ENCODE measurements at regions not wholly inside any gene's neighbourhood (a gene's known extent, or its start where the extent isn't known, plus 50 kb on each side); places are given as distances from the start of the nearest gene placed in this dataset.

DNA sequence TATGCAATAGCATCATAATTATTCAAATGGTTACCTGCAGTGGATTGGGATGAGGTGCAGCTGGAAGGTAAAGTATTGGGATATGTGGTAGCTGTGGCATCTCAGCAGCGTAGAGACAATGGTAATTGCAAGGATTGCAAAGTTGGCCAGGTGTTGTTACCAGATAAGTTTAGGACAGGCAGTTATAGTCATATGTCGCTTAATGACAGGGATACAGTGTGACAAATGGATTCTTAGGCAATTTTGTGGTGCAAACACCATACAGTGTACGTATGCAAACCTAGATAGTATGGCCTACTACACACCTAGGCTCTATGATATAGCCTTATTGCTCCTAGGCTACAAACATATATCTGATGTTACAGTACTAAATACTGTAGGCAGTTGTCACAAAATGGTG, 163.5 kb upstream of the LYZL2 start:
- no peak overlapping the region for H3K4me3 Mint-ChIP-seq
- H3K36me3 Mint-ChIP-seq (ENCODE audit: low read depth): peaks cover 5% of the 10 kb centered on the region
- no peak overlapping the region for H3K27ac Mint-ChIP-seq
- no peaks in the 10 kb centered on the region for H3K27me3 Mint-ChIP-seq (ENCODE audit: low read depth)
- POLR2A ChIA-PET: no interaction called here
- peaks cover 21% of the 10 kb centered on the region for H3K4me1 Mint-ChIP-seq (ENCODE audit: low read depth)
- ATAC-seq (no peak), DNase-seq (no peak)
- CTCF ChIA-PET: interaction anchor here (1.1 to 1.3 kb wide), 2 partner anchors 9 to 10 kb away, joined by 3 to 10 read pairs; no protein-coding TSS in a partner anchor
- no peaks in the 10 kb centered on the region for H3K9me3 Mint-ChIP-seq (ENCODE audit: insufficient read depth)

DNA sequence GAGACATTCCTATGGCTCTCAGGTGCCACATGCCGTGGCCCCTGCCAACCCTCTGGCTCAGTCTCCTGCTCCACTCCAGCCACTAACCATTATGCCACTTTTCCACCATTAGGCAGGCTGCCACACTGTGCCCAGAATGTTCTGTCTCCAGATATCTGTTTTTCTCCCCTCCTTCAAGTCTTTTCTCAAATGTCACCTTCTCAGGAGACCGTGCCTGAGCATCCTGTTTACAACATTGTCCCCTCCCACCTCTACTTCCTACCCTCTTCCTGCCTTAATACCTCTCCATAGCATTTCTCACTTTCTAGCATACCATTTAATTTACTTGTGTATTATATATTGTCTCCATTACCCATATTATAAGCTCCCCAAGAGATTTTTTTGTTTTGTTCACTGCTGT, 162.5 kb upstream of the LYZL2 start:
- no peaks in the 10 kb centered on the region for H3K9me3 Mint-ChIP-seq (ENCODE audit: insufficient read depth)
- POLR2A ChIA-PET: no interaction called here
- peak; percentile 55 for ATAC-seq
- H3K36me3 Mint-ChIP-seq (ENCODE audit: low read depth): peaks cover 5% of the 10 kb centered on the region
- CTCF ChIA-PET: interaction anchor here (0.7 to 1.3 kb wide), 2 partner anchors 8 to 210 kb away, joined by 3 to 10 read pairs; no protein-coding TSS in a partner anchor
- no peaks in the 10 kb centered on the region for H3K27me3 Mint-ChIP-seq (ENCODE audit: low read depth)
- peak overlapping the region; percentile 29 for H3K4me3 Mint-ChIP-seq
- H3K4me1 Mint-ChIP-seq (ENCODE audit: low read depth): peaks cover 23% of the 10 kb centered on the region
- H3K27ac Mint-ChIP-seq: peak overlapping the region; percentile 85
- DNase-seq: no peak

DNA sequence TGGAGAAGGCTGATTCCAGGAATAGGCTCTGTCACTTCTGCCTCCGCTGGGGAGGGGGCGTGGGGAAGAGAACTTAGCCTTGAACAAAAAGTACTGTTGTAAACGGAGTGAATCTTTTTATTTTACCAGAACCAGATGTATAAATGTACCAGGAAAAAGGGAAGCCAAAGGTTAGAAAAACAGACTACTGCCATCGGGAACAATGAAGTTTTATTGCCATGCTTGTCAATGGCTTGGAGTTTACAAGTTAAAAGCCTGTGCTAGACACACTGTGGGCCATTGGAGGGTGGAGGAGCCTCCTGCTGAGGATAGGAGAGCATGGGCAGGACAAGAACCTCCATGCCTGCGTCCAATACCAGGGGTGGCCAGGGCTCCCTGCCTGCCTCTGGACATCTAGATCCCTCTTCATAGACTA, 161.7 kb upstream of the LYZL2 start:
- H3K27me3 Mint-ChIP-seq (ENCODE audit: low read depth): no peaks in the 10 kb centered on the region
- ChIA-PET POLR2A (no interaction called here), CTCF (no interaction called here)
- H3K36me3 Mint-ChIP-seq (ENCODE audit: low read depth): peaks cover 5% of the 10 kb centered on the region
- DNase-seq (no peak), ATAC-seq (no peak)
- H3K4me3 Mint-ChIP-seq: no peak overlapping the region
- peak overlapping the region; percentile 27 for H3K27ac Mint-ChIP-seq
- no peaks in the 10 kb centered on the region for H3K9me3 Mint-ChIP-seq (ENCODE audit: insufficient read depth)
- peaks cover 23% of the 10 kb centered on the region for H3K4me1 Mint-ChIP-seq (ENCODE audit: low read depth)

DNA sequence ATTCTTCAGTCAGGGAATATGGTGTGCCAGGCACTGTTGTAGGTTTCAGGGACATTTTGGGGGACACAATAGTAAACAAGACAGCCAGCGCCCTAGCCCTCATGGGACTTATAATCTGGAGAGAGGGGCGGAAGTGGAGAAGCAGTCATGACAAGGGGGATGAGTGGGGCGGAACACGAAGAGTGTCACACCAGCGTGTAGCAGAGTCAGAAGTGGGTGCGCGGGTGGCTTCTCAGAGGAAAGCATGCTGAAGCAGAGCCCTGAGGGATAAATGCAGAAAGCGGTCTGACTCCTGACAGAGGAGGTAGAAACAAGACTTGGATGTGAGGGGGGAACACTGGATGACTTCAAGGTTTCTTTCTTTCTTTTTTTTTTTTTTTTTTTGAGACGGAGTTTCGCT, 160.3 kb upstream of the LYZL2 start:
- ChIA-PET POLR2A (no interaction called here), CTCF (no interaction called here)
- peaks cover 4% of the 10 kb centered on the region for H3K27me3 Mint-ChIP-seq (ENCODE audit: low read depth)
- H3K4me3 Mint-ChIP-seq: no peak overlapping the region
- no peak for ATAC-seq
- H3K27ac Mint-ChIP-seq: no peak overlapping the region
- peaks cover 23% of the 10 kb centered on the region for H3K4me1 Mint-ChIP-seq (ENCODE audit: low read depth)
- no peaks in the 10 kb centered on the region for H3K9me3 Mint-ChIP-seq (ENCODE audit: insufficient read depth)
- no peak for DNase-seq
- H3K36me3 Mint-ChIP-seq (ENCODE audit: low read depth): peaks cover 5% of the 10 kb centered on the region

DNA sequence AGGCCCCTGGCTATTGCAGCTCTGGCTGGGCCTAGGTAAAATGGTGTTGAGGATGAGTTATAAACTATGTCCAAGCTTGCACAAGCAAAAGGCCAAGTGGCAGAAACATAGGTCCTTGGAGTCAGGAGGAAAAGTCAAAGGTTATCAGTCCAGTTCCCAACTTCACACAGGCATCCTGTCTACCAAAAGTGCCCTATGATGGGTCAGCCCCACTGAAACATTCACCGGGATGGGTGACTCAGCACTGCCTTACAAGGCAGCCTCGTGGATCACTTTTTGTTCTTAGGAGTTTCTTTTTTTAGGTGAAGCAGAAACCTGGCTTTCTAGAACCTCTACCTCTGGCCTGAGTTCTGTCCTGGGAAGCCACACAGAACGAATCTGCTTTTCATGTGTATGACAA, 158.8 kb upstream of the LYZL2 start:
- ATAC-seq (no peak), DNase-seq (no peak)
- Mint-ChIP-seq H3K9me3 (ENCODE audit: insufficient read depth) (no peaks in the 10 kb centered on the region), H3K4me3 (no peak overlapping the region), H3K27me3 (ENCODE audit: low read depth) (peaks cover 4% of the 10 kb centered on the region), H3K27ac (no peak overlapping the region), H3K36me3 (ENCODE audit: low read depth) (peaks cover 5% of the 10 kb centered on the region), H3K4me1 (ENCODE audit: low read depth) (peaks cover 36% of the 10 kb centered on the region)
- ChIA-PET POLR2A (no interaction called here), CTCF (no interaction called here)

DNA sequence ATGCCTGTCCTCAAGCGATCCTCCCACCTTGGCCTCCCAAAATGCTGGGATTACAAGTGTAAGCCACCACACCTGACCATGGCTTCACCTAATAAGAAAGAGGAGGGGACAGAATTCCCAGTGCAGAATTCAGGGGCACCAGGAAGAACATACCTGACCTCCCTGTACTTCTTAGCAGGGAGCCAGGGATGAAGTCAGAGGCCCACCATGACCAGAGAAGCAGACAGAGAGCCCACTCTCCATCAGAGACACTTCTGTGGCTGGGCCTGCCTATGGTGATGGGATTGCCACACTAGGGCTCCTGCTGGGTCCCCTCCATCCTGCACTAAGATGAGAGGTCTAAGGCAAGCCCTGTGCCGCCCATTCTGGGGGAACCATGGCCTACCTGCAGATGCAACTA, 157.4 kb upstream of the LYZL2 start:
- ATAC-seq (no peak), DNase-seq (no peak)
- Mint-ChIP-seq H3K27me3 (ENCODE audit: low read depth) (peaks cover 4% of the 10 kb centered on the region), H3K9me3 (ENCODE audit: insufficient read depth) (no peaks in the 10 kb centered on the region), H3K4me1 (ENCODE audit: low read depth) (peaks cover 43% of the 10 kb centered on the region), H3K27ac (no peak overlapping the region), H3K36me3 (ENCODE audit: low read depth) (peaks cover under 1% of the 10 kb centered on the region), H3K4me3 (no peak overlapping the region)
- POLR2A ChIA-PET: interaction anchor here (1.1 kb wide), 1 partner anchor 532 kb away, joined by 3 read pairs; the partner anchor contains the start of gene ZEB1
- CTCF ChIA-PET: interaction anchor here (1.3 to 4.9 kb wide), 5 partner anchors 35 to 704 kb away, joined by 3 to 23 read pairs (median 6); partner anchors contain the start of gene ZNF438

DNA sequence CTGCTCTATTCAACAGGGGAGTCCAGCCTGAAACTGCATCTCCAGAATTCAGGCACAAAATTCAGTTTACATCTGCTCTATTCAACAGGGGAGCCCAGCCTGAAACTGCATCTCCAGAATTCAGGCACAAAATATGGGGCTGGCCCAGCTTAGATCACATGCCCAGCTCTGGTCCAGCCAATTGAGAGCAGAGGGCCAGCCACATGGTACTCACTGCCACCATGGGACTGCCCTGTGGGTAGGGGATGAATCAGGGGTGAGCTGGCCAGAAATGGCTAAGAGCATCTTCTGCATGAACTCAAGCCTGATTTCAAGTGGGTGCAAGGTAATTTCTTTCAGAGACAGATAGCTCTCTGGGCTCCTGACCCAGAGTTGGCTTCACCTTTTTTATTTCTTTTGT, 156.6 kb upstream of the LYZL2 start:
- Mint-ChIP-seq H3K27me3 (ENCODE audit: low read depth) (peaks cover 4% of the 10 kb centered on the region), H3K4me1 (ENCODE audit: low read depth) (peaks cover 35% of the 10 kb centered on the region), H3K4me3 (peak overlapping the region; percentile 1), H3K9me3 (ENCODE audit: insufficient read depth) (no peaks in the 10 kb centered on the region), H3K36me3 (ENCODE audit: low read depth) (no peaks in the 10 kb centered on the region), H3K27ac (no peak overlapping the region)
- DNase-seq: no peak
- ChIA-PET POLR2A (interaction anchor here (1.1 kb wide), 1 partner anchor 532 kb away, joined by 3 read pairs; the partner anchor contains the start of gene ZEB1), CTCF (interaction anchor here (0.9 to 4.9 kb wide), 8 partner anchors 34 to 1022 kb away, joined by 3 to 24 read pairs (median 5); partner anchors contain the start of gene ZNF438)
- ATAC-seq: no peak

DNA sequence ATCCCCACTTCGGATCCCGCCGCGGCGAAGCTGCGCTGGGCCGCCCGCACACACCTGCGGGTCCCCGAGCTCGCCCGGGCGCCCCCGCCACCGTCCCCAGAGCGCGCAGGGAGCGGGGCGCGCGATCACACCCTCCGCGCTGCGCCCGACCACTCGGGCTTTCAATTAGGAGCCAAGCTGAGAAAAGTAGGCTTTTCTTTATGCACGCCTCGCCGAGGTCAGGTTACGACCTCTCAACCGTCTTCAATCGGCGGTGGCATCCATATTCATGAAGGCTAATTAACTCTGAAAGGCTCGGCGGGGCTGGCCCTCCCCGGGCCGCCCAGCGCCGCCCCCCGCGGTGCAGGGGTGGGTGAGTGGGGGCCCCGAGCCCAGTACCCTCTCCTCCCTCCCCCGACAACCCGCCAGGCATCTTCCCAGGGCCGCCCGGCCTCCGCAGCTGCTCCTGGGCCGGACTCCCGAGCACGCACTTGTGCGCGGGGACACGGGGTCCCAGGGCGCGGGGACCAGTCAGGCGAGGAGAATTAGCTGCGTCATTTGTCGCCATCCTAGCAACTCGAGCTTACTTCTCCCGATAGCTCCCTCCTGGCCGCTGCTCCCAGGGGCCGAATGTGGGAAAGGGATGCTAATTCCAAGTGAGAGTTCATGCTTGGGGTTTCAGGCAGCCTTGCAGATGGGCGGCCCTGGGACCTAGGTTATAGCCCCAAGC, 155.5 kb upstream of the LYZL2 start:
- peaks cover 32% of the 10 kb centered on the region for H3K4me1 Mint-ChIP-seq (ENCODE audit: low read depth)
- H3K9me3 Mint-ChIP-seq (ENCODE audit: insufficient read depth): no peaks in the 10 kb centered on the region
- no peaks in the 10 kb centered on the region for H3K36me3 Mint-ChIP-seq (ENCODE audit: low read depth)
- POLR2A ChIA-PET: interaction anchor here (0.5 to 2.8 kb wide), 3 partner anchors 31 to 273 kb away, joined by 3 to 9 read pairs (median 7); partner anchors contain the start of gene ZNF438
- peak overlapping the region; percentile 70 for H3K4me3 Mint-ChIP-seq
- peak overlapping the region; percentile 61 for H3K27ac Mint-ChIP-seq
- ATAC-seq (peak; percentile 43), DNase-seq (peak; percentile 29)
- CTCF ChIA-PET: interaction anchor here (0.6 to 4.9 kb wide), 41 partner anchors 7 to 1037 kb away, joined by 3 to 38 read pairs (median 4); partner anchors contain the start of gene ZNF438
- peaks cover 4% of the 10 kb centered on the region for H3K27me3 Mint-ChIP-seq (ENCODE audit: low read depth)

DNA sequence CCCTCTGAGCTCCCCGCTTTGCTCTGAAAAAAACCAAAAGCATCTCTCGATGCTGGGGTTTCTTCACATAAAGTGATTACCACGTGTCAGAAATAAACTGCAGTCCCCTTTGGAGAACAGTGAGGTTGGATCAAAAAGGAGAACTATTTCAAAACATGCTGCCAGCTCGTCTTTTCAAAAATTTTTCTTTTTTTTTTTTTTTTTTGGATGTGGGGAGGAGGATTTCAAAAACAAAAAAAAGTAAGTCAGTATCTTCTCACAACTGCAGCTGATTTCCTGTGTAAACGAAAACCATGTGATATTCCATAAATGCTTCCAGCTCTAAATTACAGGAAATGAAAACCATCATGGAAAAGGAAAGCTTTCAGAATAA, 155.0 kb upstream of the LYZL2 start:
- POLR2A ChIA-PET: interaction anchor here (0.5 to 2.8 kb wide), 4 partner anchors 32 to 274 kb away, joined by 3 to 9 read pairs (median 5); partner anchors contain the start of gene ZNF438
- H3K9me3 Mint-ChIP-seq (ENCODE audit: insufficient read depth): no peaks in the 10 kb centered on the region

DNA sequence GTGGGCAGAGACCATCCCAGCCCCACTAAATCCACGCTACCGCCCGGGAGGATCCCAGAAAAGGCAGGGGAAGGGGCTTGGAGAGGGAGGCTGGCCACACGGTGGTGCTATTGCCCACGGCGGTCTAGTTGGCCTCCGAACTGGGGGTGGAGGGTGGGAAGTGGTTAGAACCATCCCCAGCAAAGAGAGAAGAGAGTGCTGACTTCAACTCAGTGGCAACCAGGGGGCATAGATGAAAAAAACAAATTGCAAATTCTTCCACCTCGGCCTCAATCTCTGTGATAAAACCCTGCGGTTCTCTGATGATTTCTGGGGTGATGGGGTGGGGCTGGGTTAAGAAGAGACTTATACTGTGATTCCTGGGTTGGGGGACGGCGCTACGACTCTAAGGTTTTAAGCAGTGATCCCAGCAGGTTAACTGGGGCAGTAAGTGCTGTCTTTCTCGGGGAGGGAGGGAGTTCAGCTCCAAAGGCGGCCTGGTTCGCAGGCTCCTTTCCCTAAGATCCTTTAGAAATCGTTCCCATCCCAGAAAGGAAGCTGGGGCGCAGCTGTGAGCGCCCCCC, 154.5 kb upstream of the LYZL2 start:
- ChIA-PET CTCF (interaction anchor here (0.6 to 4.9 kb wide), 50 partner anchors 8 to 1038 kb away, joined by 3 to 38 read pairs (median 4); partner anchors contain the start of gene ZNF438), POLR2A (interaction anchor here (0.5 to 2.8 kb wide), 7 partner anchors 19 to 274 kb away, joined by 3 to 9 read pairs (median 3); partner anchors contain the start of gene ZNF438)
- DNase-seq: peak; percentile 89
- Mint-ChIP-seq H3K9me3 (ENCODE audit: insufficient read depth) (no peaks in the 10 kb centered on the region), H3K4me3 (peak overlapping the region; percentile 70), H3K27me3 (ENCODE audit: low read depth) (peaks cover 11% of the 10 kb centered on the region), H3K4me1 (ENCODE audit: low read depth) (peaks cover 32% of the 10 kb centered on the region), H3K27ac (peak overlapping the region; percentile 64), H3K36me3 (ENCODE audit: low read depth) (no peaks in the 10 kb centered on the region)
- peak; percentile 81 for ATAC-seq

More for the DNA sequence above, 155.0 kb upstream of the LYZL2 start:
- CTCF ChIA-PET: interaction anchor here (0.6 to 4.9 kb wide), 40 partner anchors 8 to 1037 kb away, joined by 3 to 38 read pairs (median 4); partner anchors contain the start of gene ZNF438
- Mint-ChIP-seq H3K4me1 (ENCODE audit: low read depth) (peaks cover 32% of the 10 kb centered on the region), H3K27me3 (ENCODE audit: low read depth) (peaks cover 8% of the 10 kb centered on the region), H3K4me3 (peak overlapping the region; percentile 70), H3K27ac (peak overlapping the region; percentile 48), H3K36me3 (ENCODE audit: low read depth) (no peaks in the 10 kb centered on the region)
- DNase-seq (no peak), ATAC-seq (no peak)

DNA sequence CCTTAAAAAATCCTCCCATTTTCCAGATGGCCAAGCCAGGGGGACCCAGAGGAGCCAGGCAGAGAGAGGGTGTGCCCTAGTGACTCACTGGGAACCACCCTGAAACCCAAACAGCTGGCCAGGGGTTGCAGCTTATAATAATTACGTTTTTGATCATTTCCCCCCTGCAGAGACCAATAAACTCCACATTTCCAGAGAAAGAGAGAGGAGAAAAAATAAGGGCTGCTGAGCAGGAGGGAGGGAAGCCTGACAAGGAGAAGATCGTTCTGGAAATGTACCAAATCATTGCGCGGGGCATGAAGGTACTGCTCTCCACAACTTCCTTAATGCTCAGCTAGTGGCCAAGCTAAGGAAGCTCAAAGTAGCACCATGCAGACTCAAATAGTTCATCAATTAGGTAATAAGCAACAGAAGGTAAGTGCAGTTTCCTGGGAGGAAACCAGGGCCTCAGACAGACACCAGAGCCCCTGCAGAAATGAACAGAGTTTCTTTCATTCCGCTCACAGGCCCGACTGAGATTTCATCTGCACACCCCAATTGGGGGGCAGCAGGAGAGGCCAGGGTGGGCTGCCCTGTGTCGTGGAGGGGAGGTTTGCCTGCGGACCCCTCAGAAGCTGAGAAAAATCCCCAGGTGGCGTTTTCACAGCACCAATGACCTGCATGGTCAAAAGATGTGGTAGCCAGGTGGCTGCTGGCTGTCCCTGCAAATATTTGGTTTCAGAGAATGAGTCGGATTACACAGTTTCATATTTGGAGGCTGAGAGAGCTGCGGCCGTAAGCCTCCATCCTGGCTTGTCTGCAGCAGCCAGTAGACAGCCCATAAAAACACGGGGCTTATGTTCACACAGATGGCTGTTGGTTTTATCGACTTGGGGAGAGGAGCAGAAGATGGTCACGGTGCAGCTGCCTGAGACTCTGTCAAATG, 153.2 kb upstream of the LYZL2 start:
- Mint-ChIP-seq H3K27me3 (ENCODE audit: low read depth) (peaks cover 19% of the 10 kb centered on the region), H3K36me3 (ENCODE audit: low read depth) (no peaks in the 10 kb centered on the region), H3K27ac (peak overlapping the region; percentile 34), H3K4me1 (ENCODE audit: low read depth) (peaks cover 25% of the 10 kb centered on the region), H3K4me3 (no peak overlapping the region), H3K9me3 (ENCODE audit: insufficient read depth) (no peaks in the 10 kb centered on the region)
- POLR2A ChIA-PET: interaction anchor here (0.7 to 2.8 kb wide), 5 partner anchors 18 to 249 kb away, joined by 3 to 9 read pairs (median 4); partner anchors contain the start of gene ZNF438
- CTCF ChIA-PET: interaction anchor here (0.6 to 4.9 kb wide), 38 partner anchors 9 to 1039 kb away, joined by 3 to 38 read pairs (median 6); partner anchors contain the start of gene ZNF438
- ATAC-seq: no peak
- DNase-seq: no peak
